IMR-90 (cell line): ENCODE measurements at regions not wholly inside any gene's neighbourhood (a gene's known extent, or its start where the extent isn't known, plus 50 kb on each side); places are given as distances from the start of the nearest gene placed in this dataset.

Experiments used
- ATAC-seq: fragments of 200-7000 bp; cut with Tn5 transposase; 2 replicates; pipeline ENCODE4 v1.9.1; 2020; ENCODE audit warnings: low read depth, mild to moderate bottlenecking, moderate library complexity
- BruUV-seq: library from RNA; stranded (reverse); fragments of 400-500 nt; replicated peaks from 2 replicates; lab custom pipeline; 2021; lab: Mats Ljungman, UMichigan
- CTCF ChIA-PET: fragments of 300-600 bp; formaldehyde crosslinking; extraction: SDS; loops from one replicate; lab custom pipeline; 2021; ENCODE audit warnings: antibody characterized with exemption; lab: Yijun Ruan, JAX
- POLR2A ChIA-PET: fragments of 300-600 bp; sonication (Branson Sonifier 250); formaldehyde crosslinking; loops from one replicate; lab custom pipeline; 2022; ENCODE audit warnings: antibody characterized with exemption; ENCODE audit not compliant: unreplicated experiment; lab: Charles Lee
- DNase-seq: peaks from one replicate; pipeline ENCODE4 v3.0.0; 2013
- H2AFZ ChIP-seq: replicated peaks from 2 replicates; pipeline ENCODE3; 2013; ENCODE audit warnings: low read length, mild to moderate bottlenecking; ENCODE audit not compliant: poor library complexity
- H2AK5ac ChIP-seq: 2 replicates; pipeline ENCODE4 v1.6.1; 2013; ENCODE audit warnings: low read depth, low read length, inconsistent platforms
- H2AK9ac ChIP-seq: replicated peaks from 2 replicates; pipeline ENCODE3; 2013; ENCODE audit warnings: mild to moderate bottlenecking, low read depth, low read length, moderate library complexity; ENCODE audit not compliant: poor library complexity
- H2BK120ac ChIP-seq: 2 replicates; pipeline ENCODE4 v1.6.1; 2013; ENCODE audit warnings: low read depth, low read length, inconsistent platforms
- H2BK15ac ChIP-seq: 3 replicates; pipeline ENCODE4 v1.6.1; 2013; ENCODE audit warnings: low read depth, low read length, inconsistent platforms
- H2BK20ac ChIP-seq: 2 replicates; pipeline ENCODE4 v1.6.1; 2013; ENCODE audit warnings: low read depth, mild to moderate bottlenecking, inconsistent platforms, low read length, moderate library complexity
- H2BK5ac ChIP-seq: 2 replicates; pipeline ENCODE4 v1.6.1; 2013; ENCODE audit warnings: mild to moderate bottlenecking, low read depth, low read length, inconsistent platforms; ENCODE audit not compliant: poor library complexity, severe bottlenecking
- H3K14ac ChIP-seq: replicated peaks from 2 replicates; pipeline ENCODE4 v1.6.1; 2013; ENCODE audit warnings: low read depth, low read length, inconsistent platforms
- H3K18ac ChIP-seq: 2 replicates; pipeline ENCODE4 v1.6.1; 2013; ENCODE audit warnings: low read depth, low read length, control low read depth
- H3K23ac ChIP-seq: 2 replicates; pipeline ENCODE4 v1.6.1; 2013; ENCODE audit warnings: low read depth, low read length, inconsistent platforms
- H3K27ac ChIP-seq: 2 replicates; pipeline ENCODE4 v1.5.1; 2013; ENCODE audit warnings: mild to moderate bottlenecking, control low read depth, low read length; ENCODE audit not compliant: insufficient read depth
- H3K27me3 ChIP-seq: 2 replicates; pipeline ENCODE4 v1.6.1; 2013; ENCODE audit warnings: low read length; ENCODE audit not compliant: control insufficient read depth, insufficient read depth
- H3K36me3 ChIP-seq: 2 replicates; pipeline ENCODE4 v1.6.1; 2013; ENCODE audit warnings: low read length, mixed read lengths; ENCODE audit not compliant: control insufficient read depth, insufficient read depth
- H3K4ac ChIP-seq: 2 replicates; pipeline ENCODE4 v1.6.1; 2013; ENCODE audit warnings: low read depth, low read length, inconsistent platforms
- H3K4me1 ChIP-seq: 2 replicates; pipeline ENCODE4 v1.6.1; 2013; ENCODE audit warnings: low read length, mixed read lengths; ENCODE audit not compliant: control insufficient read depth, insufficient read depth
- H3K4me2 ChIP-seq: 2 replicates; pipeline ENCODE4 v1.6.1; 2013; ENCODE audit warnings: low read depth, mild to moderate bottlenecking, control low read depth, low read length, moderate library complexity
- H3K4me3 ChIP-seq: 2 replicates; pipeline ENCODE4 v1.5.1; 2013; ENCODE audit warnings: low read depth, mild to moderate bottlenecking, control low read depth, low read length, moderate library complexity; ENCODE audit not compliant: insufficient read depth
- H3K56ac ChIP-seq: 2 replicates; pipeline ENCODE4 v1.6.1; 2013; ENCODE audit warnings: low read length, inconsistent platforms; ENCODE audit not compliant: insufficient read depth; ENCODE audit errors: extremely low read depth
- H3K79me1 ChIP-seq, 2 experiments: 2 replicates each; pipeline ENCODE4 v1.6.1; 2013; ENCODE audit warnings: low read length in 2 of 2, inconsistent platforms in 1 of 2, low read depth in 1 of 2
- H3K9ac ChIP-seq: 2 replicates; pipeline ENCODE4 v1.6.1; 2013; ENCODE audit warnings: low read depth, low read length, control low read depth
- H3K9me1 ChIP-seq: 2 replicates; pipeline ENCODE4 v1.6.1; 2013; ENCODE audit warnings: low read length, inconsistent platforms; ENCODE audit not compliant: insufficient read depth
- H3K9me3 ChIP-seq: 2 replicates; pipeline ENCODE4 v1.6.1; 2013; ENCODE audit warnings: low read length; ENCODE audit not compliant: control insufficient read depth, insufficient read depth
- H4K20me1 ChIP-seq: 2 replicates; pipeline ENCODE4 v1.6.1; 2013; ENCODE audit warnings: low read length, inconsistent platforms; ENCODE audit not compliant: insufficient read depth
- H4K5ac ChIP-seq: 2 replicates; pipeline ENCODE4 v1.6.1; 2013; ENCODE audit warnings: mild to moderate bottlenecking, low read depth, low read length, control low read depth
- H4K8ac ChIP-seq, 2 experiments: 2 replicates each; pipeline ENCODE4 v1.6.1; 2013; ENCODE audit warnings: low read depth in 2 of 2, low read length in 2 of 2, control low read depth in 1 of 2, inconsistent platforms in 1 of 2
- H4K91ac ChIP-seq: 2 replicates; pipeline ENCODE4 v1.6.1; 2013; ENCODE audit warnings: low read depth, low read length, inconsistent platforms; ENCODE audit not compliant: insufficient read depth
- BHLHE40 ChIP-seq: fragments of 150-350 bp; IDR thresholded peaks from 2 replicates; pipeline ENCODE4 v1.6.1; 2016; ENCODE audit warnings: mild to moderate bottlenecking, low read depth, low read length
- CTCF ChIP-seq: conservative IDR thresholded peaks from 2 replicates; pipeline ENCODE4 v1.5.1; 2012; ENCODE audit warnings: mild to moderate bottlenecking, low read depth, low read length, improper control_type of control experiment
- MXI1 ChIP-seq: IDR thresholded peaks from 2 replicates; pipeline ENCODE4 v1.6.1; 2012; ENCODE audit warnings: low read depth, mild to moderate bottlenecking, low read length, moderate library complexity, borderline replicate concordance
- POLR2A ChIP-seq: IDR thresholded peaks from 2 replicates; pipeline ENCODE4 v1.6.1; 2012; ENCODE audit warnings: mild to moderate bottlenecking, low read depth, low read length
- RAD21 ChIP-seq: IDR thresholded peaks from 2 replicates; pipeline ENCODE4 v1.6.1; 2012; ENCODE audit warnings: low read length, improper control_type of control experiment
- RCOR1 ChIP-seq: IDR thresholded peaks from 2 replicates; pipeline ENCODE4 v1.6.1; 2012; ENCODE audit warnings: mild to moderate bottlenecking, low read length, improper control_type of control experiment; ENCODE audit not compliant: insufficient replicate concordance
- RFX5 ChIP-seq: IDR thresholded peaks from 2 replicates; pipeline ENCODE4 v1.8.0; 2012; ENCODE audit warnings: low read depth, mild to moderate bottlenecking, low read length, moderate library complexity
- SMC3 ChIP-seq: fragments of 150-350 bp; IDR thresholded peaks from 2 replicates; pipeline ENCODE4 v1.6.1; 2016; ENCODE audit warnings: low read depth, mild to moderate bottlenecking, antibody characterized with exemption, low read length, moderate library complexity
- USF2 ChIP-seq: fragments of 150-350 bp; IDR thresholded peaks from 2 replicates; pipeline ENCODE4 v1.6.1; 2017; ENCODE audit warnings: mild to moderate bottlenecking, antibody characterized with exemption, low read length, low read depth
- WGBS, 2 experiments: methylation state at CpG; one replicate each; pipeline versions ENCODE4 v1.1.5 to v1.1.7; 2013; ENCODE audit warnings: missing lambda C conversion rate in 2 of 2; ENCODE audit not compliant: insufficient read length in 1 of 2; ENCODE audit errors: extremely low coverage in 2 of 2; 5-methylcytosine and 5-hydroxymethylcytosine counted together
- dilution Hi-C: fragments of 300-500 bp; cut with HindIII; formaldehyde crosslinking; loops from one replicate; pipeline ENCODE4 v1.14.3; 2018; ENCODE audit warnings: low sequenced_read_pairs; ENCODE audit not compliant: unreplicated experiment
- in situ Hi-C: fragments of 300-500 bp; cut with MboI; formaldehyde crosslinking; loops from 3 replicates; pipeline ENCODE4 v1.14.3; 2019; ENCODE audit warnings: low sequenced_read_pairs, inconsistent platforms, mixed read lengths
- intact Hi-C: fragments of 100-400 bp; cut with micrococcal nuclease; formaldehyde crosslinking; loops from 2 replicates; pipeline ENCODE4 v1.10.0; 2022

- H3K4me2 ChIP-seq = no peak overlapping the region
- in situ Hi-C loops = no loop called here
- DNase-seq = no peak
- no peak overlapping the region for H3K23ac ChIP-seq
- H2BK15ac ChIP-seq = no peak overlapping the region
- H2AFZ ChIP-seq = no peak overlapping the region
- no peaks in the 10 kb centered on the region for H3K27me3 ChIP-seq
- H3K9ac ChIP-seq = no peak overlapping the region
- H2AK9ac ChIP-seq = no peak overlapping the region
- H3K79me1 ChIP-seq = no peaks in the 10 kb centered on the region
- H3K9me1 ChIP-seq = no peaks in the 10 kb centered on the region
- no peak for ATAC-seq
- intact Hi-C loops = no loop called here
- no peak overlapping the region for H3K14ac ChIP-seq
- H2BK120ac ChIP-seq = no peak overlapping the region
- no peak overlapping the region for H2BK20ac ChIP-seq
- no peak overlapping the region for H3K4ac ChIP-seq
- no peaks in the 10 kb centered on the region for H3K4me1 ChIP-seq
- POLR2A ChIA-PET = no interaction called here
- H3K4me3 ChIP-seq = no peak overlapping the region
- H4K20me1 ChIP-seq = no peaks in the 10 kb centered on the region
- CTCF ChIA-PET = no interaction called here
- peaks cover 9% of the 10 kb centered on the region for H3K9me3 ChIP-seq
- no peak overlapping the region for H2BK5ac ChIP-seq
- H4K8ac ChIP-seq = no peak overlapping the region
- no peak overlapping the region for H3K56ac ChIP-seq
- H3K36me3 ChIP-seq = no peaks in the 10 kb centered on the region
- no peak overlapping the region for H4K91ac ChIP-seq
- dilution Hi-C loops = no loop called here
- no peak overlapping the region for H3K18ac ChIP-seq
- no TSS peak for BruUV-seq
- no CpG with 5 or more reads among the region's 3 CpGs for WGBS, 2 experiments
- TF ChIP-seq RCOR1 = no peak
- TF ChIP-seq CTCF = no peak
- no peak for TF ChIP-seq USF2
- TF ChIP-seq RFX5 = no peak
- no peak for TF ChIP-seq RAD21
- TF ChIP-seq SMC3 = no peak
- no peak for TF ChIP-seq BHLHE40
- no peak for TF ChIP-seq MXI1
- TF ChIP-seq POLR2A = no peak
- no peak overlapping the region for H3K27ac ChIP-seq
- no peak overlapping the region for H2AK5ac ChIP-seq
- H4K5ac ChIP-seq = no peak overlapping the region
Observed at GRCh38 chr2:184067502-184067901, 530.8 kb upstream of the ZNF804A start.
